Esophagus muscularis mucosa (tissue), 4 donors: ENCODE measurements at regions not wholly inside any gene's neighbourhood (a gene's known extent, or its start where the extent isn't known, plus 50 kb on each side); places are given as distances from the start of the nearest gene placed in this dataset.

Experiments
- CTCF ChIP-seq, 3 experiments: fragments of 200-600 bp in 2 of 3; fragments of 450-650 bp in 1 of 3; sonication (generic) in 2 of 3; IDR thresholded peaks; one replicate each; pipeline ENCODE4 v1.5.1; 2017 to 2019; ENCODE audit warnings: antibody characterized with exemption in 3 of 3, mild to moderate bottlenecking in 2 of 3, moderate library complexity in 1 of 3
- EP300 ChIP-seq: sonication (generic); formaldehyde crosslinking; IDR thresholded peaks from one replicate; pipeline ENCODE4 v1.6.1; 2017; ENCODE audit warnings: antibody characterized with exemption
- POLR2A ChIP-seq: fragments of 450-650 bp; IDR thresholded peaks from one replicate; pipeline ENCODE4 v1.6.1; 2017; ENCODE audit warnings: antibody characterized with exemption, moderate library complexity, mild to moderate bottlenecking, low read depth
- POLR2AphosphoS5 ChIP-seq, 2 donors: sonication (generic); formaldehyde crosslinking; IDR thresholded peaks; one replicate each; pipeline ENCODE4 v1.6.1; 2017; ENCODE audit warnings: antibody characterized with exemption in 2 of 2

GRCh38 chr3:38984110-38984509, 67.6 kb downstream of the SCN11A start:
- TF ChIP-seq POLR2A (no peak), CTCF (IDR thresholded peaks at IDR 0.05) (no peak), POLR2AphosphoS5 (IDR thresholded peaks at IDR 0.05) (no peak), EP300 (no peak)
